ENCODE measurements at regions not wholly inside any gene's neighbourhood (a gene's known extent, or its start where the extent isn't known, plus 50 kb on each side); places are given as distances from the start of the nearest gene placed in this dataset.

- no peak overlapping the region for H3K27ac Mint-ChIP-seq (ENCODE audit: unreplicated experiment)
- peaks cover under 1% of the 10 kb centered on the region for H3K36me3 Mint-ChIP-seq (ENCODE audit: unreplicated experiment)
- H3K4me1 Mint-ChIP-seq (ENCODE audit: low read depth, unreplicated experiment): no peaks in the 10 kb centered on the region
- no peak for DNase-seq
- no peak overlapping the region for H3K4me3 Mint-ChIP-seq (ENCODE audit: unreplicated experiment)
- no peaks in the 10 kb centered on the region for H3K9me3 Mint-ChIP-seq (ENCODE audit: unreplicated experiment)
- no peaks in the 10 kb centered on the region for H3K27me3 Mint-ChIP-seq (ENCODE audit: unreplicated experiment)
- TF ChIP-seq CTCF (IDR thresholded peaks at IDR 0.05; ENCODE audit: partially characterized antibody, unreplicated experiment): no peak
These were observed 674.2 kb downstream of the TBL1XR1 start for GRCh38 chr3:176523114-176523513.

- no peak overlapping the region for H3K27ac Mint-ChIP-seq (ENCODE audit: unreplicated experiment)
- H3K27me3 Mint-ChIP-seq (ENCODE audit: unreplicated experiment): no peaks in the 10 kb centered on the region
- no peak overlapping the region for H3K4me3 Mint-ChIP-seq (ENCODE audit: unreplicated experiment)
- peaks cover 3% of the 10 kb centered on the region for H3K36me3 Mint-ChIP-seq (ENCODE audit: unreplicated experiment)
- no peak for TF ChIP-seq CTCF (IDR thresholded peaks at IDR 0.05; ENCODE audit: partially characterized antibody, unreplicated experiment)
- no peak for DNase-seq
- no peaks in the 10 kb centered on the region for H3K9me3 Mint-ChIP-seq (ENCODE audit: unreplicated experiment)
- no peaks in the 10 kb centered on the region for H3K4me1 Mint-ChIP-seq (ENCODE audit: low read depth, unreplicated experiment)
These were observed 674.8 kb downstream of the TBL1XR1 start for GRCh38 chr3:176522436-176522835.

- H3K27me3 Mint-ChIP-seq (ENCODE audit: unreplicated experiment): no peaks in the 10 kb centered on the region
- no peak for DNase-seq
- peaks cover 3% of the 10 kb centered on the region for H3K36me3 Mint-ChIP-seq (ENCODE audit: unreplicated experiment)
- no peak overlapping the region for H3K27ac Mint-ChIP-seq (ENCODE audit: unreplicated experiment)
- TF ChIP-seq CTCF (IDR thresholded peaks at IDR 0.05; ENCODE audit: partially characterized antibody, unreplicated experiment): no peak
- H3K4me1 Mint-ChIP-seq (ENCODE audit: low read depth, unreplicated experiment): no peaks in the 10 kb centered on the region
- H3K9me3 Mint-ChIP-seq (ENCODE audit: unreplicated experiment): no peaks in the 10 kb centered on the region
- no peak overlapping the region for H3K4me3 Mint-ChIP-seq (ENCODE audit: unreplicated experiment)
These were observed 675.6 kb downstream of the TBL1XR1 start for GRCh38 chr3:176521531-176522175.

- Mint-ChIP-seq H3K36me3 (ENCODE audit: unreplicated experiment) (peaks cover 23% of the 10 kb centered on the region), H3K4me1 (ENCODE audit: low read depth, unreplicated experiment) (no peaks in the 10 kb centered on the region), H3K4me3 (ENCODE audit: unreplicated experiment) (no peak overlapping the region), H3K27ac (ENCODE audit: unreplicated experiment) (no peak overlapping the region), H3K27me3 (ENCODE audit: unreplicated experiment) (peaks cover 1% of the 10 kb centered on the region), H3K9me3 (ENCODE audit: unreplicated experiment) (peaks cover 7% of the 10 kb centered on the region)
- peak; percentile 72 for TF ChIP-seq CTCF (IDR thresholded peaks at IDR 0.05; ENCODE audit: partially characterized antibody, unreplicated experiment)
- DNase-seq: no peak
These were observed 683.0 kb downstream of the TBL1XR1 start for GRCh38 chr3:176514297-176514696.

GRCh38 chr3:176513604-176514003 is 683.7 kb downstream of the TBL1XR1 start:
- no peak overlapping the region for H3K27ac Mint-ChIP-seq (ENCODE audit: unreplicated experiment)
- peak; percentile 25 for DNase-seq
- no peak for TF ChIP-seq CTCF (IDR thresholded peaks at IDR 0.05; ENCODE audit: partially characterized antibody, unreplicated experiment)
- H3K4me3 Mint-ChIP-seq (ENCODE audit: unreplicated experiment): no peak overlapping the region
- H3K4me1 Mint-ChIP-seq (ENCODE audit: low read depth, unreplicated experiment): no peaks in the 10 kb centered on the region
- peaks cover 1% of the 10 kb centered on the region for H3K27me3 Mint-ChIP-seq (ENCODE audit: unreplicated experiment)
- peaks cover 23% of the 10 kb centered on the region for H3K36me3 Mint-ChIP-seq (ENCODE audit: unreplicated experiment)
- peaks cover 7% of the 10 kb centered on the region for H3K9me3 Mint-ChIP-seq (ENCODE audit: unreplicated experiment)

Data from glutamatergic neuron (in vitro differentiated cells).